T-helper 1 cell treated with Interleukin-12 subunit alpha and Interleukin-12 subunit beta and Interleukin-4 antibody, amounts not matched to agents 30 ng/mL and 1 ng/mL, for 36 hours (primary cell): ENCODE measurements at regions not wholly inside any gene's neighbourhood (a gene's known extent, or its start where the extent isn't known, plus 50 kb on each side); places are given as distances from the start of the nearest gene placed in this dataset.

Source experiments
- intact Hi-C: fragments of 100-400 bp; cut with micrococcal nuclease; formaldehyde crosslinking; loops from one replicate; pipeline ENCODE4 v1.15.1; 2024

- intact Hi-C loops = no loop called here
Measured at GRCh38 chr3:64856977-64857516, 169.2 kb upstream of the ADAMTS9 start.

- intact Hi-C loops = no loop called here
Measured at GRCh38 chr3:64856106-64856505, 168.3 kb upstream of the ADAMTS9 start.

- intact Hi-C loops = no loop called here
Measured at GRCh38 chr3:64853456-64853855, 165.7 kb upstream of the ADAMTS9 start.

DNA sequence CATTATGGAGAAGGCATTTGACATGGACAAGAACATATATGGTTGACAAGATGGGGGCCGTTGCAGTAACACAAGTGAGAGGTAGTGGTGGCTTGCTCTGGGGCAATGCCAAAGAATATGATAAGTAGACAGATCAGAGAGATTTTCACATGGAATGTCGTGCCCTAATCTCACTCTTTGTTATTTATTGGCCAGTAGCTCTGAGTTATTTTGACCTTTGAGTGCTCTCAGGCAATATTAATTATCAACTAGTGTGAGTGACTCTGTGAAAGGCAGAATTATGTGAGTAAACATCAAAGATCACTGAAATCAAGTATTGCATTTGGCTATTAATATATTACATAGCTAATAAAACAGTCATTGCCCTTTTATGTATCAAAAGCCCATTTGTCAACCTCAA, 164.9 kb upstream of the ADAMTS9 start:
- intact Hi-C loops = no loop called here

- intact Hi-C loops = no loop called here
Measured at GRCh38 chr3:64848822-64849221, 161.0 kb upstream of the ADAMTS9 start.

- intact Hi-C loops = no loop called here
Measured at GRCh38 chr3:64848127-64848800, 160.5 kb upstream of the ADAMTS9 start.

GRCh38 chr3:64844558-64844957, 156.8 kb upstream of the ADAMTS9 start:
- intact Hi-C loops = no loop called here

- intact Hi-C loops = no loop called here
Measured at GRCh38 chr3:64837986-64838735, 150.4 kb upstream of the ADAMTS9 start.

DNA sequence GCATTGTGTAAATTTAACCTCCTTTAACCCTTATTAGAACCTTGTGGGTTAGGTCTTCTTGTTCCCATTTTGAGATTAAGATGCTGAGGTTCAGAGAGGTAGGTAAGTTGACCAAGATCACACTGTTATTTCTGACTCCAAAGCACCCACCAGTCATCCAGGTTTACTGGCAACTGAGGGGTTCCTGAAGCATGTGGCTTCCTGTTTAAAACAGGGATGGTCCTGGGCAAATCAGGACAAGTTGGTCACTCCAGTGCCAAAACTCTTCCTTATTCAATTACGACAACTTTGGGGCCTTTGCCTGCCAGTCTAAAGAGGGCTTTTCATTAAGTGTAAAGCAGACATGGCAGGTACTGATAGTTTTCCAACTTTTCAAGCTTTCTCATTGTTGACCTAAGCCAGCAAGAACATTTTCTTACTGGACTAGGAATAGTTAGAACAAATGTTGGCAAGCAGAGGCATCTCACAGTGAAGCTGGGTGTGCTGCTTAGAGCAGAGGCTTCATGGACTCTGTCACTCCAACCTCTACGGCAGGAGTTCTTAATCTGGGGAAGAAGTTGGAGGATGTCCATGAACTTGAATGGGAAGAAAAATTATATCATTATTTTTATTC, 149.4 kb upstream of the ADAMTS9 start:
- intact Hi-C loops = no loop called here

GRCh38 chr3:64836097-64836496, 148.3 kb upstream of the ADAMTS9 start:
- intact Hi-C loops = no loop called here

- intact Hi-C loops = no loop called here
Measured at GRCh38 chr3:64832098-64832497, 144.3 kb upstream of the ADAMTS9 start.

GRCh38 chr3:64830681-64831080, 142.9 kb upstream of the ADAMTS9 start:
- intact Hi-C loops = no loop called here

GRCh38 chr3:64829331-64829730, 141.5 kb upstream of the ADAMTS9 start:
- intact Hi-C loops = no loop called here

- intact Hi-C loops = no loop called here
Measured at GRCh38 chr3:64828276-64828675, 140.5 kb upstream of the ADAMTS9 start.

- intact Hi-C loops = no loop called here
Measured at GRCh38 chr3:64827431-64827830, 139.6 kb upstream of the ADAMTS9 start.

- intact Hi-C loops = no loop called here
Measured at GRCh38 chr3:64827019-64827418, 139.2 kb upstream of the ADAMTS9 start.

- intact Hi-C loops = no loop called here
Measured at GRCh38 chr3:64825404-64826120, 137.8 kb upstream of the ADAMTS9 start.

DNA sequence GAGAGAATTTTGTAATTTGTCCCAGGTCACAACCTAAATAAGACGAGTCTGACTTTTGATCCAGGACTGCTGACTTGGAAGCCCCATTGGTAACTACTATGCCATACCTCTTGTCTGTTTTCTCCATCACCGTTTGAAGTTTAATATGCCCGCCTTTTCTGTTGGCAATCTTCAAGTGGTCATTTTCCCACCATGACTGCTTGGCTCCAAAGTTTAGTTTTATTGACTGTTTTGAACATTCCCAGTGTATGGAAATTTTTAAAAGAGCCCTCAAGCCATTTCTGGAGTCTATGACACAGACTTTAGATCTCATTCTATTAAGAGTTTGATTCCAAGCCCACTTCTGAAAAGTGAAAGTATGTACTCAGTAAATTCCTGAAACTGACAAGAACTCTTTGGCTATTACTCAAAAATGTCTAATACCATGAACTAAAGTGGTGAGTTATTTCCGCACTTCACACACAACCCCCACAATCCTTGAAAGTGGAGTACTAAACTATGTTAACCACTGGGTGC, 136.7 kb upstream of the ADAMTS9 start:
- intact Hi-C loops = no loop called here

GRCh38 chr3:64818196-64818595, 130.4 kb upstream of the ADAMTS9 start:
- intact Hi-C loops = no loop called here

DNA sequence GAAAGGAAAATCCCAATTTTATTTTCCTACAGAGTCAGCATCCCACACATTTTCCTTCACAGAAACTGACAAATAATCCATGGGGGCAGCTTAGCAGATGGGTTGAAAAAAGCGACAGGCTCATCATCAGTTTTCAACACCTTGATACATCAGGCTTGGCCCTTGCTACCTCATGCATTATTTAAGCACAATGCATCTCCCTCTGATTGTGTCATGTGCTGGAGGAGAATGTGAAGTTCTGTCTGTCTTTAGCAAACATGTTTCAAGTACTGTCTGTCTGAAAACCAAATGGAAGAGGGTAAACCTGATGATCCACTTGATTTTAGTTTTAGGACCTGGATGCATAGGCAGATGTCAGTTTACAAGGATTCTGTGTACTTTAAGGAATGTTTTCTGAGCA, 128.6 kb upstream of the ADAMTS9 start:
- intact Hi-C loops = no loop called here

DNA sequence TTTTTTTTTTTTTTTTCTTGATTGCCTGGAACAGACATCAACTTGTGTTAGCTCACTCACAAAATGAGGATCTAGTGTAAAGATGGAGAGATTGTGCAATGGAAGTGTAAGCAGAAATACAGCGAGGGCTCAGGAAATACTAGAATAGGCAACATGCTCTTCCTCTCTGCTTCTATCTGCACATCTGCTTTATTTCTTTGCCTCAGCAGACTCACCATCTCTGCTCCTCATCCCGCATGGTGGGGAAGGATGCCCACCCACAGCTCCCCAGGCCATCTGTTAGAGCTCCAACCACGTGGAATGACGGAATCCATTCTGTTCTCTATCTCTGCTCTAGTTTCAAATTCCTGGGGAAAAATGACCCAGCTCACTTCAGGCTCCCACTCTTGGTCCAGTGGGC, 128.0 kb upstream of the ADAMTS9 start:
- intact Hi-C loops = no loop called here
